Vagina (tissue), 2 donors: ENCODE measurements at regions not wholly inside any gene's neighbourhood (a gene's known extent, or its start where the extent isn't known, plus 50 kb on each side); places are given as distances from the start of the nearest gene placed in this dataset.

ENCODE experiments used
- DNase-seq, 2 donors: peaks; one replicate each; pipeline ENCODE4 v3.0.0-alpha.2; 2017; ENCODE audit errors: extremely low spot score in 2 of 2
- H3K27ac ChIP-seq: fragments of 200-600 bp; sonication (generic); one replicate; pipeline ENCODE4 v1.5.1; 2019
- H3K27me3 ChIP-seq: fragments of 200-600 bp; sonication (generic); one replicate; pipeline ENCODE4 v1.5.1; 2019
- H3K36me3 ChIP-seq, 2 donors: fragments of 200-600 bp; sonication (generic); one replicate each; pipeline ENCODE4 v1.5.1; 2017 to 2019
- H3K4me1 ChIP-seq: fragments of 200-600 bp; sonication (generic); one replicate; pipeline ENCODE4 v1.5.1; 2019
- H3K4me3 ChIP-seq, 2 donors: fragments of 200-600 bp; sonication (generic); 1 replicate in 1 of 2; 2 replicates in 1 of 2; pipeline ENCODE4 v1.5.1; 2016 to 2019
- H3K9me3 ChIP-seq: fragments of 200-600 bp; sonication (generic); one replicate; pipeline ENCODE4 v1.5.1; 2019
- POLR2A ChIP-seq, 2 donors: fragments of 450-650 bp; IDR thresholded peaks; one replicate each; pipeline ENCODE4 v1.6.1; 2017; ENCODE audit warnings: antibody characterized with exemption in 2 of 2, mild to moderate bottlenecking in 2 of 2, moderate library complexity in 2 of 2
- POLR2AphosphoS5 ChIP-seq, 2 donors: sonication (generic); formaldehyde crosslinking; IDR thresholded peaks; one replicate each; pipeline ENCODE4 v1.9.0; 2017; ENCODE audit warnings: antibody characterized with exemption in 2 of 2, mild to moderate bottlenecking in 2 of 2, low read depth in 1 of 2; ENCODE audit not compliant: insufficient read depth in 1 of 2
- intact Hi-C: fragments of 100-400 bp; cut with DNase I; formaldehyde crosslinking; loops from one replicate; pipeline ENCODE4 v1.15.1; 2023
- TF ChIP-seq, protein P1 (sequence below), 3 experiments: fragments of 450-650 bp in 2 of 3; fragments of 200-600 bp in 1 of 3; sonication (generic) in 1 of 3; IDR thresholded peaks; one replicate each; pipeline ENCODE4 v1.5.1; 2017 to 2019; ENCODE audit warnings: antibody characterized with exemption in 3 of 3, mild to moderate bottlenecking in 2 of 3, moderate library complexity in 2 of 3

DNA sequence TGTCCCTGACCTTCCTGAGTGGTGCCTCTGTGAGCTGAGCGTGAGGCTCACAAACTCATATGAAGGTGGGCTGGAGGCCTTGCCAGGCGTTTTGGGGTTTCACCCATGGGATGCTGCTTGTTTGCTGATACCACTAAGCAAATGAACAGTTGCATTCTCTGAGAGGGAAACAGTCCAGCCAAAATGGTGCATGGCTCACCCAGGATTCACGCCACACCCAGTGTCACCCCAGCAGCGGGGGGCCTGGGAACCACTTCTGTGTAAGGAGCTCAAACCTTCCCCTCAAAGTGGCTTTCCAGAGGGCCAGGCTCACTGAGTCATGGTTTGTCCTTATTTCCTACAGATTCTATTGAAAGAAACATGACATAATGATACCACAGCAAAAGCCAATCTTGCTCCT, 928.1 kb downstream of the TBC1D22A start:
- H3K27me3 ChIP-seq = no peaks in the 10 kb centered on the region
- H3K9me3 ChIP-seq = no peaks in the 10 kb centered on the region
- no peak overlapping the region for H3K27ac ChIP-seq
- intact Hi-C loops = no loop called here
- TF ChIP-seq, protein P1, sequence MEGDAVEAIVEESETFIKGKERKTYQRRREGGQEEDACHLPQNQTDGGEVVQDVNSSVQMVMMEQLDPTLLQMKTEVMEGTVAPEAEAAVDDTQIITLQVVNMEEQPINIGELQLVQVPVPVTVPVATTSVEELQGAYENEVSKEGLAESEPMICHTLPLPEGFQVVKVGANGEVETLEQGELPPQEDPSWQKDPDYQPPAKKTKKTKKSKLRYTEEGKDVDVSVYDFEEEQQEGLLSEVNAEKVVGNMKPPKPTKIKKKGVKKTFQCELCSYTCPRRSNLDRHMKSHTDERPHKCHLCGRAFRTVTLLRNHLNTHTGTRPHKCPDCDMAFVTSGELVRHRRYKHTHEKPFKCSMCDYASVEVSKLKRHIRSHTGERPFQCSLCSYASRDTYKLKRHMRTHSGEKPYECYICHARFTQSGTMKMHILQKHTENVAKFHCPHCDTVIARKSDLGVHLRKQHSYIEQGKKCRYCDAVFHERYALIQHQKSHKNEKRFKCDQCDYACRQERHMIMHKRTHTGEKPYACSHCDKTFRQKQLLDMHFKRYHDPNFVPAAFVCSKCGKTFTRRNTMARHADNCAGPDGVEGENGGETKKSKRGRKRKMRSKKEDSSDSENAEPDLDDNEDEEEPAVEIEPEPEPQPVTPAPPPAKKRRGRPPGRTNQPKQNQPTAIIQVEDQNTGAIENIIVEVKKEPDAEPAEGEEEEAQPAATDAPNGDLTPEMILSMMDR (IDR thresholded peaks at IDR 0.05) = no peak
- TF ChIP-seq POLR2A (IDR thresholded peaks at IDR 0.05) = no peak
- H3K36me3 ChIP-seq = no peaks in the 10 kb centered on the region
- DNase-seq = no peak
- H3K4me1 ChIP-seq = no peaks in the 10 kb centered on the region
- no peak overlapping the region for H3K4me3 ChIP-seq

DNA sequence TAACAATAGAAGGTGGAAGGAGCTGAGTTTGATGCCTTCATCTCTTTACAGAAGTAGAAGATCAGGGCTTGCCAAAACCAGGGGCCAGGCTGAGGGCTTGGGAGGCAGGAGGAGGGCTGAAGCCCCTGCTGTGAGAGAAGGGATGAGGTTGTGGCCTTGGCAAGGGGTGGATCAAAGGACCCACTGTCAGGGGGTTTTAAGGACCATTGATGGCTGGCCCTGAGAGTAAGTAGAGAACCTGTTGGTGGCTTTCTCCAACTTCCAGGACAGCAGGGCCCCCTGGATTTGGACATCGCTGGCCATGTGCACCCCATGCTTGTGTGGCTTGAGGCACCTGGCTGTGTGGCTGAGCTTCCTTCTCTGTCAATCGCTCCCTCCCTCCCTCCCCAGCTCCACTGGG, 927.7 kb downstream of the TBC1D22A start:
- intact Hi-C loops = no loop called here
- Histone ChIP-seq H3K9me3 (no peaks in the 10 kb centered on the region), H3K4me1 (no peaks in the 10 kb centered on the region), H3K27me3 (no peaks in the 10 kb centered on the region), H3K4me3 (no peak overlapping the region), H3K36me3 (no peaks in the 10 kb centered on the region), H3K27ac (no peak overlapping the region)
- TF ChIP-seq POLR2AphosphoS5 (IDR thresholded peaks at IDR 0.05; ENCODE audit: insufficient read depth in 1 of 2, low read depth in 1 of 2) (no peak), POLR2A (IDR thresholded peaks at IDR 0.05) (no peak)
- TF ChIP-seq, protein P1 (IDR thresholded peaks at IDR 0.05) = no peak
- DNase-seq = peak; percentile 71 to 77

DNA sequence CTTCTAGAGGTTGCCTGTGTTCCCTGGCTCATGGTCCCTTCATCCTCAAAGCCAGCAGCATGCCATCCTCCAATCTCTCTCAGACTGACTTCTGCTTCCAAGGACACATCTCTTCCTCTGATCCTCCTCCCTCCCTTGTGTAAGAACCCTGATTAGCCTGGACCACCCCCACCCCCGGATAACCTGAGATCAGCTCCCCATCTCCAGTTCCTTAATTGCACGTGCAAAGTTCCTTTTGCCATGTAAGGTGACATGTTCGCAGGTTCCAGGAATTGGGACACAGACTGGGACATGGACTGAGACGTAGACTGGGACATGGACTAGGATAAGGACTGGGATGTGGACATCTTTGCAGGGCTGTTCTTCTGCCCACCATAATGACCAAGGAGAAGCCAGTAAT, 925.3 kb downstream of the TBC1D22A start:
- DNase-seq = peak; percentile 32 to 55
- Histone ChIP-seq H3K9me3 (no peaks in the 10 kb centered on the region), H3K27ac (no peak overlapping the region), H3K4me1 (no peaks in the 10 kb centered on the region), H3K36me3 (no peaks in the 10 kb centered on the region), H3K27me3 (no peaks in the 10 kb centered on the region), H3K4me3 (no peak overlapping the region)
- intact Hi-C loops = no loop called here
- TF ChIP-seq POLR2AphosphoS5 (IDR thresholded peaks at IDR 0.05; ENCODE audit: insufficient read depth in 1 of 2, low read depth in 1 of 2) = no peak
- TF ChIP-seq POLR2A (IDR thresholded peaks at IDR 0.05) = no peak
- TF ChIP-seq, protein P1 (IDR thresholded peaks at IDR 0.05) = no peak

DNA sequence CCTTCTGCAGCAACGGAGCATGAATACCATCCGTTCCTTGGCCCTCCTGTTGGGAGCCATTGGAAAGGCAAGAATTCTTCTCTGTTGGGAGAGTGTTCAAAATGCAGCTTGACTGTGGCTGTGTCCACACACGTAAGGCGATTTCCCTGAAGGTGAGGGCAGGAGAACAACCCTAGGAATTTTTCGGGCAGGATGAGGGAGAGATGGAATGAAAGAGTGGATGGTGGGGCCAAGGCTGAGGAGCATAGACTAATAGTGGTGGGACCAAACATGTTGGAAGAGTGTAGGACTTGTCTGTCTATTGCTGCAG, 924.9 kb downstream of the TBC1D22A start:
- no peak overlapping the region for H3K4me3 ChIP-seq
- H3K27ac ChIP-seq = no peak overlapping the region
- no peaks in the 10 kb centered on the region for H3K4me1 ChIP-seq
- no peaks in the 10 kb centered on the region for H3K36me3 ChIP-seq
- TF ChIP-seq POLR2A (IDR thresholded peaks at IDR 0.05) (no peak), POLR2AphosphoS5 (IDR thresholded peaks at IDR 0.05; ENCODE audit: insufficient read depth in 1 of 2, low read depth in 1 of 2) (no peak)
- TF ChIP-seq, protein P1 (IDR thresholded peaks at IDR 0.05) = no peak
- intact Hi-C loops = no loop called here
- peak; percentile 32 to 84 for DNase-seq
- H3K27me3 ChIP-seq = no peaks in the 10 kb centered on the region
- H3K9me3 ChIP-seq = no peaks in the 10 kb centered on the region

DNA sequence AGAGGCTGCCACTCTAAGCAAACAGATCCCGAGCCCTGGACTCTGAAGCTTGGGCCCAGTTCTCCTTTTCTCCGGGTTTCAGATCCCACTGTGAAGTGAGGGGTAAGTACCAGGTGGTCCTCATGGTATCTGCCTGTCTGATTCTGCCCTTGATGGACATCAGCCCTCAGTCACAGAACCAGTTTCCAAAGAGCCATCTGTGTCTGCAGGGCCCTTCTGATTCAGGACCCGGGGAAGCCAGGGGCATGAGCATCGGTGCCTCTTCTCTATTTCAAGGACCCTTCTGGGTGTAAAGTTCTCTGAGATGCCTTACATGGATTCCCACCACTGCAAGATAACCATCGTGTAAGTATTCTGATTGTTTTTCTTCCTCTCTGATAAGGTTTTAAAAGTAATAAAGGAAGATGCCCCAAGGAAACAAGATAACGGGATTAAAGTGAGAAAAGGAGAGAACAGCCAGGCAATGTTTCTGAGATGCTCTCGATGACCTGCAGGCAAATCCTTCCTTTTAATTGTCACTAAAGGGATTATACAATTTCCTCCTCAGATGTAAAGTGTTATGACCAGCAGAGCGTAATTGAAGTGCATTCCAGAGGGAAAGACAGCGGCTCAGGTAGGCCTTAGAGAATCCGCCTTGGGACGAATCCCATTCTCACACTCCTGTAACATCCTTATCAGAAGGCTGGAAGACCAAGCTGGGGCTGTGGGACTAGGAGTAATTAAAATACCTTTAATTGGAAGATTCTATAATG, 924.3 kb downstream of the TBC1D22A start:
- peak in 1 of 2 donors; percentile 47 for DNase-seq
- no peak overlapping the region for H3K4me3 ChIP-seq
- no peaks in the 10 kb centered on the region for H3K9me3 ChIP-seq

More for the DNA sequence above, 924.3 kb downstream of the TBC1D22A start:
- H3K27me3 ChIP-seq = no peaks in the 10 kb centered on the region
- TF ChIP-seq, protein P1 (IDR thresholded peaks at IDR 0.05) = no peak
- TF ChIP-seq POLR2AphosphoS5 (IDR thresholded peaks at IDR 0.05; ENCODE audit: insufficient read depth in 1 of 2, low read depth in 1 of 2) (no peak), POLR2A (IDR thresholded peaks at IDR 0.05) (no peak)
- no peaks in the 10 kb centered on the region for H3K4me1 ChIP-seq
- H3K36me3 ChIP-seq = no peaks in the 10 kb centered on the region
- intact Hi-C loops = no loop called here
- H3K27ac ChIP-seq = no peak overlapping the region
